ENCODE measurements at regions not wholly inside any gene's neighbourhood (a gene's known extent, or its start where the extent isn't known, plus 50 kb on each side); places are given as distances from the start of the nearest gene placed in this dataset.

DNA sequence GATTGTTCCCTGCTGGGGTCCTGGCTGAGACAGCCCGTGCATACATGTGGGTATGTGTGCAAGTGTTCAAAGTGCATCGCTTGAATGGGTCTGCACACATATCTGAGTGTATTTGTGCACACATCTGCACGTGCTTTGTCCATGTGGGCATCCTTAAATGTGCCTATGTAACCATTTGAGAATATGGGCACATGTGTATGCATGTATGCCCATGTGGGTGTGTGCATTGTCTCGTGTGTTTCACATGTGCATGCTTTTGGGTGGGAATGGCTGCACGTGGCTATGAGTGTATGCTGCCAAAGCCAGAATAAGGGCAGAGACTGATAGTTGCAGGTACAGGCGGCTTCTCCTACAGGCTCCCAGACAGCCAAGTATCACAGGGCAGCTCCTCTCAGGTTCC, 107.3 kb downstream of the LHX2 start:
- TF ChIP-seq EZH2 (IDR thresholded peaks at IDR 0.05; ENCODE audit: borderline replicate concordance, low read depth, low read length, severe bottlenecking): no peak
- TF ChIP-seq, protein P1, sequence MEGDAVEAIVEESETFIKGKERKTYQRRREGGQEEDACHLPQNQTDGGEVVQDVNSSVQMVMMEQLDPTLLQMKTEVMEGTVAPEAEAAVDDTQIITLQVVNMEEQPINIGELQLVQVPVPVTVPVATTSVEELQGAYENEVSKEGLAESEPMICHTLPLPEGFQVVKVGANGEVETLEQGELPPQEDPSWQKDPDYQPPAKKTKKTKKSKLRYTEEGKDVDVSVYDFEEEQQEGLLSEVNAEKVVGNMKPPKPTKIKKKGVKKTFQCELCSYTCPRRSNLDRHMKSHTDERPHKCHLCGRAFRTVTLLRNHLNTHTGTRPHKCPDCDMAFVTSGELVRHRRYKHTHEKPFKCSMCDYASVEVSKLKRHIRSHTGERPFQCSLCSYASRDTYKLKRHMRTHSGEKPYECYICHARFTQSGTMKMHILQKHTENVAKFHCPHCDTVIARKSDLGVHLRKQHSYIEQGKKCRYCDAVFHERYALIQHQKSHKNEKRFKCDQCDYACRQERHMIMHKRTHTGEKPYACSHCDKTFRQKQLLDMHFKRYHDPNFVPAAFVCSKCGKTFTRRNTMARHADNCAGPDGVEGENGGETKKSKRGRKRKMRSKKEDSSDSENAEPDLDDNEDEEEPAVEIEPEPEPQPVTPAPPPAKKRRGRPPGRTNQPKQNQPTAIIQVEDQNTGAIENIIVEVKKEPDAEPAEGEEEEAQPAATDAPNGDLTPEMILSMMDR (IDR thresholded peaks at IDR 0.05; ENCODE audit: borderline replicate concordance, extremely low read depth, low read length, poor library complexity, severe bottlenecking): no peak
